Ovary (tissue), 3 donors: ENCODE measurements at regions not wholly inside any gene's neighbourhood (a gene's known extent, or its start where the extent isn't known, plus 50 kb on each side); places are given as distances from the start of the nearest gene placed in this dataset.

Source experiments
- CTCF ChIP-seq, 3 donors: fragments of 450-650 bp in 2 of 3; fragments of 200-600 bp in 1 of 3; IDR thresholded peaks; one replicate each; pipeline versions ENCODE4 v1.5.1 to v1.8.0; 2016 to 2022; ENCODE audit warnings: antibody characterized with exemption in 3 of 3, mild to moderate bottlenecking in 1 of 3
- EP300 ChIP-seq: sonication (generic); formaldehyde crosslinking; IDR thresholded peaks from one replicate; pipeline ENCODE4 v1.6.1; 2017; ENCODE audit warnings: antibody characterized with exemption
- donor health status: DM: no; HTN: no; CAD: no.

- TF ChIP-seq CTCF (IDR thresholded peaks at IDR 0.05): no peak
- TF ChIP-seq EP300: no peak
Observed at GRCh38 chr6:23377830-23378229, 748.2 kb upstream of the NRSN1 start.
